Loucy (cell line): ENCODE measurements at regions not wholly inside any gene's neighbourhood (a gene's known extent, or its start where the extent isn't known, plus 50 kb on each side); places are given as distances from the start of the nearest gene placed in this dataset.

Experiments used
- H2AFZ ChIP-seq: fragments of 200-600 bp; sonication (generic); 2 replicates; pipeline ENCODE4 v1.6.0; 2016; ENCODE audit warnings: antibody characterized with exemption, mild to moderate bottlenecking, low read length, moderate library complexity
- H3F3A ChIP-seq: fragments of 200-600 bp; 2 replicates; pipeline ENCODE4 v1.6.0; 2016; ENCODE audit warnings: antibody characterized with exemption, low read depth, mild to moderate bottlenecking
- H3K27me3 ChIP-seq: fragments of 200-600 bp; sonication (generic); 2 replicates; pipeline ENCODE4 v1.6.1; 2014; ENCODE audit warnings: low read length, mild to moderate bottlenecking; ENCODE audit not compliant: insufficient read depth, poor library complexity, severe bottlenecking
- H3K36me3 ChIP-seq: fragments of 200-600 bp; sonication (generic); 2 replicates; pipeline ENCODE4 v1.6.1; 2016; ENCODE audit warnings: low read length; ENCODE audit not compliant: insufficient read depth
- H3K4me1 ChIP-seq: fragments of 200-600 bp; sonication (generic); 2 replicates; pipeline ENCODE4 v1.5.1; 2014; ENCODE audit warnings: low read length, mild to moderate bottlenecking; ENCODE audit not compliant: insufficient read depth, poor library complexity, severe bottlenecking
- H3K4me2 ChIP-seq: fragments of 200-600 bp; sonication (generic); 2 replicates; pipeline ENCODE4 v1.6.0; 2014; ENCODE audit warnings: antibody characterized with exemption, low read length, low read depth, mild to moderate bottlenecking; ENCODE audit not compliant: poor library complexity, severe bottlenecking
- H3K4me3 ChIP-seq: fragments of 200-600 bp; sonication (generic); 2 replicates; pipeline ENCODE4 v1.5.1; 2014; ENCODE audit warnings: low read length, mild to moderate bottlenecking, mixed read lengths; ENCODE audit not compliant: poor library complexity, severe bottlenecking
- H3K79me2 ChIP-seq: fragments of 200-600 bp; sonication (generic); 2 replicates; pipeline ENCODE4 v1.6.1; 2014; ENCODE audit warnings: low read length; ENCODE audit not compliant: insufficient read depth
- H3K9ac ChIP-seq: fragments of 200-600 bp; sonication (generic); 2 replicates; pipeline ENCODE4 v1.6.0; 2014; ENCODE audit warnings: mild to moderate bottlenecking, low read depth, low read length, moderate library complexity; ENCODE audit not compliant: poor library complexity, severe bottlenecking
- H3K9me2 ChIP-seq: fragments of 200-600 bp; sonication (generic); replicated peaks from 2 replicates; pipeline ENCODE4 v1.6.1; 2016; ENCODE audit warnings: low read depth, low read length, mixed read lengths
- H3K9me3 ChIP-seq: fragments of 200-600 bp; sonication (generic); 2 replicates; pipeline ENCODE4 v1.6.1; 2014; ENCODE audit warnings: mild to moderate bottlenecking, antibody characterized with exemption, low read length, low read depth; ENCODE audit not compliant: insufficient read depth
- H4K20me1 ChIP-seq: fragments of 200-600 bp; sonication (generic); 2 replicates; pipeline ENCODE4 v1.6.0; 2014; ENCODE audit warnings: antibody characterized with exemption, low read length, mild to moderate bottlenecking; ENCODE audit not compliant: insufficient read depth, poor library complexity, severe bottlenecking
- CTCF ChIP-seq: fragments of 200-600 bp; sonication (generic); conservative IDR thresholded peaks from 2 replicates; pipeline ENCODE4 v1.5.1; 2014; ENCODE audit warnings: mild to moderate bottlenecking, antibody characterized with exemption, low read length
- EZH2phosphoT487 ChIP-seq: fragments of 200-600 bp; IDR thresholded peaks from 2 replicates; pipeline ENCODE4 v1.6.1; 2018; ENCODE audit warnings: antibody characterized with exemption, mild to moderate bottlenecking, moderate library complexity, borderline replicate concordance

GRCh38 chr5:30663536-30663935 is 530.0 kb upstream of the CDH6 start:
- Histone ChIP-seq H3K9me2 (no peaks in the 10 kb centered on the region), H3K4me3 (no peak overlapping the region), H2AFZ (no peak overlapping the region), H3F3A (no peaks in the 10 kb centered on the region), H3K4me1 (no peaks in the 10 kb centered on the region), H3K9me3 (no peaks in the 10 kb centered on the region), H3K79me2 (no peaks in the 10 kb centered on the region), H3K27me3 (no peaks in the 10 kb centered on the region), H3K9ac (no peak overlapping the region), H4K20me1 (no peaks in the 10 kb centered on the region), H3K36me3 (no peaks in the 10 kb centered on the region), H3K4me2 (no peak overlapping the region)
- TF ChIP-seq EZH2phosphoT487 (no peak), CTCF (no peak)

- no peaks in the 10 kb centered on the region for H3K36me3 ChIP-seq
- no peak overlapping the region for H2AFZ ChIP-seq
- no peak overlapping the region for H3K9ac ChIP-seq
- H3K4me1 ChIP-seq, result no peaks in the 10 kb centered on the region
- no peaks in the 10 kb centered on the region for H3K79me2 ChIP-seq
- no peaks in the 10 kb centered on the region for H4K20me1 ChIP-seq
- no peaks in the 10 kb centered on the region for H3K27me3 ChIP-seq
- no peak overlapping the region for H3K4me2 ChIP-seq
- H3K4me3 ChIP-seq, result no peak overlapping the region
- no peaks in the 10 kb centered on the region for H3K9me2 ChIP-seq
- TF ChIP-seq CTCF (no peak), EZH2phosphoT487 (no peak)
- no peaks in the 10 kb centered on the region for H3K9me3 ChIP-seq
- no peaks in the 10 kb centered on the region for H3F3A ChIP-seq
Observed at GRCh38 chr5:30662373-30662772, 531.1 kb upstream of the CDH6 start.

- no peaks in the 10 kb centered on the region for H3K9me2 ChIP-seq
- H3K4me3 ChIP-seq, result no peak overlapping the region
- no peaks in the 10 kb centered on the region for H3K4me1 ChIP-seq
- H4K20me1 ChIP-seq, result no peaks in the 10 kb centered on the region
- H2AFZ ChIP-seq, result no peak overlapping the region
- no peaks in the 10 kb centered on the region for H3K79me2 ChIP-seq
- H3F3A ChIP-seq, result no peaks in the 10 kb centered on the region
- H3K27me3 ChIP-seq, result no peaks in the 10 kb centered on the region
- no peak overlapping the region for H3K4me2 ChIP-seq
- H3K9me3 ChIP-seq, result no peaks in the 10 kb centered on the region
- no peaks in the 10 kb centered on the region for H3K36me3 ChIP-seq
- no peak overlapping the region for H3K9ac ChIP-seq
- TF ChIP-seq CTCF, result no peak
- no peak for TF ChIP-seq EZH2phosphoT487
Observed at GRCh38 chr5:30661730-30662129, 531.8 kb upstream of the CDH6 start.
